NCI-H1694 (cell line): ENCODE measurements at regions not wholly inside any gene's neighbourhood (a gene's known extent, or its start where the extent isn't known, plus 50 kb on each side); places are given as distances from the start of the nearest gene placed in this dataset.

ENCODE experiments used
- DNase-seq: peaks from one replicate; lab custom pipeline; 2025; lab: John Stamatoyannopoulos, UW

DNA sequence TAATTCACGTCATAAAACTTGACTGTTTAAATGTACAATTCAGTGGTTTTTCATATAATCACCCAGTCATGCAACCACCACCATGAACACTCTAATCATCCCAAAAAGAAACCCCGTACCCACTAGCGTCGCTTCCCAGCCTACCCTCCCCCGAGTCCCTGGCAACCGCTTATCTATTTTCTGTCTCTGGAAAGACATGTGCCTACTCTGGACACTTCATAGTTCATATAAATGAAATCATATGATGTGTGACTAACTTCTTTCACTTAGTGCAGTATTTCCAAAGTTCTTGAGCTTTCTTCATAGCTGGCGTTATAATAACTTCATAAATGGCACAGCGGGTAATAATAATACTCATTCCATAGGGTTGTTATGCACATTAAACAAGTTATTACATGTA, 215.2 kb downstream of the MYLK4 start:
- DNase-seq: no peak

DNA sequence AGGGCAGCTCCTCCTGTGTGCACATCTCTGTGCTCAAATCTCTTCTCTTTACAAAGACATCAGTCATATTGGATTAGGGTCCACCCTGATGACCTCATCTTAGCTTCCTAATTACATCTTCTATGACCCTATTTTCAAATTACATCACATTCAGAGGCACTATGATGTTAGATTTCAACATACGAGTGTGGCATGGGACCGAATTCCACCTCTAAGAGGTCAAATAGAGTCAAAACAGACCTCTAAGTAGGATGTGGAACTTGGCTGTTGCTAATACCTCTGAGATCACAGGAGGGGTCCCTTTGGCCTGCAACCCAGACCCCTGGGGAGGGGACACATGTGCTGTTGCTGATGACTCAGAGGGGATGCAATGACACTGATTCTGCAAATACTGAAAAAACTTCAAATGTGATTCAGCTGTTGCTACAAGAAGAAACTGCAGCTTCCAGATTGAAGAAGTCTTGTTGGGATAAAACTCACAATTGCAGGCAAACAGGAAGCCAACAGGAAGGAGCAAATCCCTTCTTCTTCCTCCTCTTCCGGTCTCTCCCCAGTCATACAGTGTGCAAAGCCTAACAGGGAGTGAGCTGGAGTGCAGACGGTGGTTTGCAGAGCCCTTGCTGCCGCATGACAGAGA, 216.2 kb downstream of the MYLK4 start:
- DNase-seq: no peak

DNA sequence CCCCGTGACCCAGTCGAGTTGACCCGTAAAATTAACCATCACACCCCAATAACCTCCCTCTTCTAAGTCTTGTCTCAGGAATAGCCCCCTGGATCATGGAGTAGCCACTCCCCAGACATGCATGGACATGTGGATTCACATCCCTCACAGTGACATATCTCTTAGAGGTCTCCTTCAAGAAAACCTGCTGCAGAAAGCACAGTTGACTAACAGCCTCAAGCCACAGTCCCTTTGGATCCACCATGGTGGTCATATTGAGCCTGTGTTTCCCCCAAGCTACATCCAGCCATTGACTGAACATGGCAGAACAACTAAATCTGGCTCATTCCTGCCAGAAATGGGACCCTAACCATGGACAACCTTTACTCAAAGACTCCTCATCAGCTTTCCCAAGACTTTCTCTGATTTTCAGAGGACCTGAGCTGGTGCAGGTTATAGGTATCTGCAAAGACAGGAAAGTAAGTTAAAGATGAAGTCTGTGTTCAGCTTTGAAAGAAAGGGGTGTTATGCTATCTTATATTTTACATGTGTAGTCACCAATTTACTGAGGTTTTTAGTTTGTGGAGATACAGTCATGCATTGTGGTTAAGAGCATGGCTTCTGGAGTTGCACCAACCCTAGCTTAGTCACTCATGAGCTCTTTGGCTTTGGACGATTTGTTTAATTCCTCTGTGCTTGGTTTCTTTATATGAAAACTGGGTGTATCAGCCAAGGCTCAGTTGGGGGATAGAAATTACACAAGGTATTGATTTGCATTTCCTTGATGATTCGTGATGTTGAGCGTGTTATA, 219.1 kb downstream of the MYLK4 start:
- DNase-seq: no peak

DNA sequence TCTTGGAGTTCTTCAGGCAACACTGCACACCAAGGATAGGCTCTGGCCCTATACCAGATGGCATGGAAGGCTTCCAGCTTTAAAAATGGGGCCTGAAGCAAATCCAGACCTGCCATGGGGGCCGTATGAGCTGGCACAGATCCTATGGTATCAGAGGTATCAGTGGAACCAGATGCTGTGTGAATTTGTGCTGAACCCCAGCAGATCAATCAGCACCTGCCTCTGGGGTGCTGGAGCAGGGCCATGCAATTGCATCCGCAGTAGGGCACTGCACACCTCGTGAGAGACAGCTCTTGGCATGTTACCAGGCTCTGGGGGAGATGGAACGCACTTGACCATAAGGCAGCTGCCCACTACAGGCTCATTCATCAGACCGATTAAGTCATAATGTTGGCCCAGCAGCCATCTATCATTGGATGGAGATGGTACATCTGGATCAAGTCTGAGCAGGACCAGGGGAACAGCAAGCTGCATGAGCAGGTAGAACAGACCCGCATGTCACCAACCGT, 221.5 kb downstream of the MYLK4 start:
- peak; percentile 8 for DNase-seq

DNA sequence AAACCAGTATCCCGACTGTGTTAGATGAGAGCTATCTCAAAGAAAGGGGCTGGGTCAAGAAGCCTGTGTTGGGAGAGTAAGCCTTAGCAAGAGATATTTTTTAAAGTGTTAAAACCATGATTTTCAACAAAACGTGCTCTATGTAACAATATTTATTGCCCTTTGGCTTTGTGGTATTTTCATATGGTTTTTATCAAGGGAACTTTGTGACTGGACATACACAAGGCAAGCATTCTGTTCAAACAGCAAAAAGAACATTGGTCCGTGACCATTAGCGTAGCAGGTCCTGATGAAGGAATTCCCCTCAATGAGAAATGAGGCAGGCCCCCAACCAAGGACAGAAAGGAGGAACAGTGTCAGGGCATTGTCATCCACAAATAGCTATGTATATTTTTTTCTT, 222.6 kb downstream of the MYLK4 start:
- no peak for DNase-seq

DNA sequence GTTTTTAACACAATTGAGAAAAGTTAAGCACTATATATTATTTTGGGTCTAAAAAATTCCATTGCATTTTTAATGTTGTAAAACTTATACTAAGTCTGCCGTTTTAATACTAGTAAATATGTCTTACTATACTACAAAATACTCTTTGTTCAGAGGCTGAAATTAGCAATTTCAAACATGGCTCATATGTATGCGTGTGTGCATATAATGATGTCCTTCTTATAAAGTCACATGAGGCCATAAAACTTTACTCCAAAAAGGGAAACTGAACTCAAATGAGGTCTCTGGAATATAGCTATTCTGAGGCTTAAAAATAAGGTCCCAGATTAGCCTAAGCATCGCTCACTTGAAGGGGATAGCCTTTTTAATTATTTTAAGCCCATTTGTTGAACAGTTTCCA, 224.0 kb downstream of the MYLK4 start:
- DNase-seq: no peak

DNA sequence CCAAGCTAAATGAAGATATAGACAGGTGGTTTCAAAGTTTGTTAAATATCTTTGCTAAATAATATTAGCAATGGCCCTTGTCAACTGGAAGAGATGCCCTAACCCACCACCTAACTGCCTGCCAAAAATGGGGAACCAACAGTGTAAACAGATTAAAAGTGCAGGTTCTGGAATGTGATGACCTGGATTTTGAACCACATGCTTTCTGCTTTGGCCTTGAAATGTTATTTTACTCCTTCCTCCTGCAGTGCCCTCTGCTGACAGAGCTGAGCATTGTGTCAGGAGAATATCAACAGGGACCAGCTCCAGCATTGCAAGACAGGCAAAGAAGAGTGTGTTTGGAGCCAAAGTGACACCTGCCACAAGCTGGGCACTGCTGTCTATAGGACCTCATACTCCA, 226.6 kb downstream of the MYLK4 start:
- DNase-seq: no peak

DNA sequence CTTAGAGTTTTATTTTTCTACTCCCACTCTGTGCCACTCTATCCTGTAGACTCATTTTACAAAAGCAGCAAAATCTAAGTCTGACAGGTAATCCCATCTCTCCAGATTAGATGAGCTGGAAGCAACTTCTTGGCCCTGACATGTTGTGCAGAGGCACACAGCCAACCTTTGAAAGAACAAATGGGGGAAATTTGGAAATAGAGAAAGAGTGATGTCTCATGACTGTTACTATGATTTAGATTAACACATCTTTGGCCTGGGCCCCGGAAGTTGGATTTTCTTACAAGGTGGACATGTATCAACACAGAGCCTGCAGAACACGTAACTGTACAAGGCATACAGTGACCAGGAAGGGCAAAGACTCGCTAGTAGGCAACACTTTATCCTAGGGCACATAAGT, 227.7 kb downstream of the MYLK4 start:
- DNase-seq: no peak

DNA sequence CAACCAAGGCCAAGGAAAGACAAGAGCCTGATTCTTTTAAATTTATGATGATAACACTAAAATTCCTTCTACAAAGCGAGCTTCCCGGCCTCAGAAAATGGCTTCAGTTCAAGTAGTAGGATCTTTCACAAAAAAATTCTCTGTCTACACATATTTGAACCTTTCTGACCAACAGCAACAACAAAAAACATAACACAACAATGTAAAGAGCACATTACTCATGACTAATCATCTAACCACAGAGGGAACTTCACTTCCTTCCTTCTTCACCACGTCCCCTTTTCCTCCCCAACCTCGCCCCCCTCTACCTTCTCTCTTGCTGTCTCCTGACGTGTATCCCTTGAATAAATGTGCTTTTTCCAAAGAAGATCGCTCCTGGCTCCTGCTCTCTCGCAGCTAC, 228.2 kb downstream of the MYLK4 start:
- DNase-seq: no peak

DNA sequence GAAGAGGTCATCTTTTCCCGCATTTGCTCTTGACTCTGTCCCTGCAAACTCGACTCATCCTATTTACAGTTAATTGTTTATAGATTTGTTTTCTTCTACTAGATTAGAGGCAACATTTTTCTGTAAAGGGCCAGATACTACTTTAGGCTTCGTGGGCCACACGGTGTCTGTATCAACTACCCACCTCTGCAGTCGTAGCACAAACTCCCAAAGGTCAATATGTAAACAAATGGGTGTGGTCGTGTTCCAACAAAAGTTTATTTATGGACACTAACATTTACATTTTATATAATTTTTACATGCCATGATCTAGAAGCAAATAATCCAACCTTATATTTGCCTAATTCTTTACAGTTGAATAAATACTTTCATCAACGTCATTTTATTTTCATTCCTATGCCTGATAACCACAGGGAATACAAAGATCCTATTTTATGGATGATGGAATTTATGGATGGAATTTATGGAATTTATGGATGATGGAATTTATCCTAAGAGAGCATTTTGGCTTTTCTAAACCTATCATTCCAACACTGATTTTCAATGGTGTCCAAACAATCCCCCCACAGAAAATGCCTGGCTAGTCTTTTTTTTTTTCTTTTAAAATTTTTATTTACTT, 232.8 kb downstream of the MYLK4 start:
- DNase-seq: no peak

DNA sequence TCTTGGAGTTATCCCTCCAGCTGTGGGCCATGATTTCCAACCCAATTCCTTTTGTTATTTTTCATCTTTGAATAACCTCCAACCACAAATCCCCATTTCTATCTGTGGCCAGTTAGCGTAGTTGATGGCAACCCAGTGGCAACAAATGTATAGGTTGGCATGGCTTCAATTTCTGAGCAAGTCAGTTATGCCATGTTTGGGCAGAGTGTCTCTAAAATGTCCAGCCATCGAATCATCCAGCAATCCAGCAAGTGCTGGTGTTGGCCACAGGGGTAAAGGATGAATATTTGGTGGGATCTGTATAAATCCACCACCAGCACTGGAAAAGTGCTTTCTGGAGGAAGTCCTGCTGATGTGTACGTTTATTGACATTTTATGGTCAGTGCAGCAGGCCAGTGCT, 233.3 kb downstream of the MYLK4 start:
- no peak for DNase-seq

DNA sequence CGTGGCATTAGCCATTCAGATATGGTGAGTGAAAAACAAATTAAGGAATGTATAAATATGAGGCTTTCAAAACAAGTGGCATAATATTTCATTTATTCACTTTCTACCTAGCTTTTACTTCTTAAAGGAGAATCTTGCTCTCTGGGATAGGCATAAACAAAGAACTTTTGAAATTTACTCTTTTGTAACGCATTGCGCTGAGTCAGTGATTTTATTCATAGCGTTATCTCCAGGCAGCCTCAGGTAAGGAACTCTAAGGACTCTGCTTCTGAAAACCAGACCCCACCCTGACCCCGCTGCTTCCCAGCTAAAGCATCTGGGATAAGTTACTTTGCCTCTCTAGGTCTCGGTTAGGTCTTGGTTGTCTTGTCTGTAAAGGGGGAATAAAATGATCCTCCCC, 234.7 kb downstream of the MYLK4 start:
- no peak for DNase-seq

DNA sequence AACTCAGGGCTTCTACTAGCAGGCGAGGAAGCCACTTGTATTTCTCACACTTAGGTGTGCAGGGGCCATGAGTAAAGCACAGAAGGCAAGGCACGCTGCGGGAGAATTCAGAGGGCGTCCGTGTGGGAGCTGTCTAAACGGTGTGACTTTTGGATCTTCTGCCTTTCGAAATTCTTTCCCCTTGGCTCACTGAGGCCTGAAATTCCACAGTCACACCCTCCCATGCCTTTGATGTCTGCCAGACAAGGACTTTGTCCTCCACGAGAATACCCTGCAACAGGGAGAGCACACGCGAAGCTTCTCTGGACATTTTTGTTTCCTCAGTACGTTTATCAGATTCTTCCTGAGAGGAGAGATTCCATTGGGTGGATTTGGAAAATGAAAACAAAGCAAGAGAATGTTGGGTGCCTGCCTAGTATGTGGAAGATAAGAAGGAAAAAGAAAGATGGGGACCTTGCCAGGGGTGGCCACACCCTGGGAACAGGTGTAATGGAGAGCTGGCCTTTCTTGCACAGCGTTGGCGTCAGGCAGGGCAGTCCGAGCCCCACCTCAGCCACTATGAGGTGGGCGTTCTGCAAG, 235.7 kb downstream of the MYLK4 start:
- no peak for DNase-seq

DNA sequence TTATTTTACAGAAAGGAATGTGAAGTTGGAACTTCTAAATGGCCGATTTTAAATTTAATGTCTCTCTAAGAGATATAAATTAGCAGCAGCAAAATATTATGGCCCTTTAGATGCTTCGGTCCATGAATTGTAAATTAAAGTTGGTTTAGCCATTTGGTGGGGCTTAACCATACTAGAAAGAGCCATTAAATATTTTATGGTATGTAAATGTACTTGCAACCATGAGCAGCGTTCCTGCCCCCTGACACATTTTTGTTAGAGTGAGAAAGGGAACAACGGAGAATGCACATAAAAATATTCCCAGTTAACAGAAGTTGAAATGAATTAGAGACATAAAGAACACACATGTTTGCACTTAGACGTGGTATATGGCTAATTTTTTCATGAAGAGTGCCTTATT, 237.9 kb downstream of the MYLK4 start:
- no peak for DNase-seq

DNA sequence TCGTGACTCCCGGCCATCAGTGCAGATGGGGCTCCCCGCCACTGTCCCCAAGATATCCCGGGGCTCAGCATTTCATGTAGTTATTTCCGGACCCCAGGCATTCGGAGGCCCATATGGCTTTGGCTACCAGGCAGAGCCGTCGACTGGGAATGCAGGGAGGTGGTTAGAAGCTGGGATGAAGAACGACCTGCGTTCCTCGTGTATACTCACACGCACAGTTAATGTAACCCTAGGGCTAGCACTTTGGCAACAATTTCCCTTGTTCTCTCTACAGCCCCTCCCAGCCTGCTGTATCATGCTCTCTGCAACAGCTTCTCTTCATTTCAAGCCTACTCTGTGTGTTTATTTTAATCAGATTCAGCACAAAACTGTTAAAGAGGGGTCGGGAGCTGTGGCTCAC, 240.4 kb downstream of the MYLK4 start:
- DNase-seq: no peak

DNA sequence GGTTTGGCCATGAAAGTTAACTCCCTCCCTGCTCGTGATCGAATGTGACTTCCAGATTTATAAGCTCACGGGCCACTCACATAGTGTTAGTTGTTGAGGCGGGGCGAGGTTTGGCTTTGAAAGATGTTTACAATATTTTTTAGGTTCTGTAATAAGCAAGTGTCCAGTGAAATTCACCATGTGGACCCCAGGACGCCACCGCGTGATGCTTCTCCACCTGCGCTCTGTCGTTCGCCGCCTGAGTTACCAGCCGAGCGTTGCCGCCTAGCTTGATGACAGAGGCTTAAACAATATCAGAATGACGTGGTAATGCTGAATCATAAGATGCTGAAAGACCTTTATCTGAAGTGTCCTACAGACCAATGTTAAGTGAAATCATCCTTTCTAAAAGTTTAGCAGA, 241.0 kb downstream of the MYLK4 start:
- DNase-seq: no peak

DNA sequence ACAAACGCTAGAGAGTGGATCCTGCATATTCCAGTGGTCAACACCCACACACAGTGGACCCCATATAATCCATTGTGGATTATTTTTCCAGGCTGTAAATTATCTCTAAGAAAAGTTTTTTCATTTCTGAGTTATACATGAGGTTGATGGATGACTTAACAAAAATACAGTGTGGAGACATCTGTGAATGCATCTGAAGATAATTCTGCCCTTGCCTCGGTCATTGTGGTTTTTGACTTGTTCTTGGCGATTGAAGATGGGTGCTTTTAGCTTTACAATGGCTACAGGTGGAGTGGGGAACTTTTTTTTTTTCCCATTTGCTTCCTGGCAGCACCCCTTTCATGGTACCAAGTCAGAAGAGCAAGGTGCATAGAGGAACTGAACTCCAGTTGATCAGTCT, 242.7 kb downstream of the MYLK4 start:
- no peak for DNase-seq

DNA sequence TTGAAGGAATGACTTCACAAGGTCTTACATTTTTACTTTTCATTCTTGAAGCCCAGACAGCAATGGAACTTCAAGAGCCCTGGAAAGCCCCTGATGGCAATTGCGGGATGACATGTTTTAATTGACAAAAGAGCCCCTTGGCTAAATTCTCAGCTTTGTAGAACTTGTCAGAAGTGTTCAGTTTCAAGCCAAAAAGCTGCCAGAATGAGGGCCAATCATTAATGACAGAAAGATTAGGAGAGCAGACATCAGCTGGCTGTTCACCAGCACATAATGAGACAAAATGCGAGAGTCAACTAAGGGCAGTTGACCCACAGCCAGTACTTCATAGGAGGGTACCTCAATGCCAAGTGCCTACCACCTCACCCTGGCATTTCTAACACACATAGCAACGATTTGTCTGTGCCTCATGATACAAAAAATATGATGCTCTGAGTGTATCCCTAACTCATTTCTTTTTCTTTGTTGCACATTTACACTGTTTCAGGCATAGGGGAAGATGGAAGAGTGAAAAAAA, 243.1 kb downstream of the MYLK4 start:
- DNase-seq: no peak

DNA sequence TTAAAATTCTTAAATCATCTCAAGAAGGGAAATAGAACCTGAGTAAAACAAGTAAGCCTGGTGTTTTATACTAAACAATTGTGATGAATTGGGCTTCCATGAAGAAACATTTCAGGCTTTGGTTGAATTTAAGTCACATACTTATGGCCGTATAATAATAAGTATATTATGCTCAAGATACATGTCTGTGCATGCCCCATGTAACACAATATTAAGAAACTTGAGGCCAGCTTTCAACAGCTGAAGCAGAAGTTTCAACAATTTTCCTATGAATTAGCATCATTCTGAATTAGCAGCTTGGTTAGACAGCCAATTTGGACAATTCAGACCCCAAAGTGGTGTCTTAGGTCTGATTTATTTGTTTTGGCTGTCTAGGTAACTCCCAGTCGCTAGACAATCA, 243.7 kb downstream of the MYLK4 start:
- DNase-seq: no peak

DNA sequence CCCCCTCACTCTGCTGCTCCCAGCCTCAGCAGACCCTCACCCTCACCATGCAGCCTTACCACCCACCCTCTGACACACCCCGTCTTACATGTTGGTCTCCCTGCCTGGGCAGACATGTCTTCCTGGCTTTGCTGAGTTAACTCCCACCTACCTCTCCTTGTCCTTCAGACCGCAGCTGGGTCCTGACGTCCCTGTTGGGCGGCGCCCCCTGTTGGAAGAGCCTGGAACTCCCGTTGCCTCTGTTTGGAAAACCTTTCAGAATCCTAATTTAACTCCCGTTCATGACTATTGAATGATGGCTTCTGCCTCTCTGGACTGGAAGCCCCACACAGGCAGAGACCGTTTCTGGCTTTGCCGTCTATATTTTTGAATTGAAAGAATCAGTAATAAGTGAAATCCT, 245.1 kb downstream of the MYLK4 start:
- no peak for DNase-seq

DNA sequence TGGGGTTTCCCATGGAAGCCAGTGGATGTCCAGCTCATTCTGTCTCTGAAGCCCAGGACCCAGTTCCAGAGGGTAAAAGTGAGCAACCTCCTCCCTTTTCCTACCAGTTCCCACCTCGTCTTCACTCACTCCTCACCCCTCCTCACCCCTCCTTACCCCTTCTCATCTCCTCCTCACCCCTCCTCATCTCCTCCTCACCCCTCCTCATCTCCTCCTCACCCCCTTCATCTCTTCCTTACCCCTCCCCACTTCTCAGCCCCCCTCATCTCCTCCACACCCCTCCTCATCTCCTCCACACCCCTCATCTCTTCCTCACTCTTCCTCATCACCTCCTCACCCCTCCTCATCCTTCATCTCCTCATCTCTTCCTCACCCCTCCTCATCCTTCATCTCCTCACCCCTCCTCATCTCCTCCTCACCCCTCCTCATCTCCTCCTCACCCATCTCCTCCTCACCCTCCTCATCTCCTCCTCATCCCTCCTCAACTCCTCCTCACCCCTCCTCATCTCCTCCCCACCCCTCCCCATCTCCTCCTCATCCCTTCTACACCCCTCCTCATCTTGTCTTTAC, 246.1 kb downstream of the MYLK4 start:
- DNase-seq: no peak

DNA sequence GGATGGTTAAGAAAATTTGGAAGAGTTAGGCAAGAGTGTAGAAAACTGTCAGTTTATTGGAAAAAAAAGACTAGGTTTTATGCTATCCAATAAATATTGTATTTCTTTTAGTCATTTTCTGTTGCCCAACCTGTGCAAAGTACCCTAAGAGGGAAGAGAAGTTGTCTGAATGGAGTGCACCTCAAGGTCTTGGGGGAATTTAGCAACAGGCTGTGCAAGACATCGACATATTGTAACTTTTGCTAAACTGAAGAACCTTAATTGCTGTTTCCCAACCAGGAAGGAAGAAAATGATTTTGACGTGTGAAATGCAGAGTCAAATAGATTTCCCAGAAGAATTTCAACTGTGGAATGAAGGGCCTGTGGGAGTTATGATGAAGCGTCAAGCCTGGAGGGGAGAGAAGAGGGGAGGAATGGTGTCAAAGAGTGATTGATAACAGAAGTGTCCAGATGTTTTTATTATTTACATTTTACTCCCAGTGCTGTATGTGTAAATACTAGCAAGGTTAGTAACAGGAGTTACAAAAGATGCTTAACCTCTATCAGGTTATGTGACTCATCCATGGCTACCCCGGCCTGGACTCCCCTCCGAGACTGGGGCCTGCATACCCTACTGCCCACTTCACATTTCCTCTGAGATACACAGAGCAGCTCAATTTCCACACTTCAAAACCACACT, 246.8 kb downstream of the MYLK4 start:
- no peak for DNase-seq
